H4 (cell line): ENCODE measurements at regions not wholly inside any gene's neighbourhood (a gene's known extent, or its start where the extent isn't known, plus 50 kb on each side); places are given as distances from the start of the nearest gene placed in this dataset.
"Not testable (repeated sequence)": the region's sequence is repeated elsewhere in the genome, so short reads cannot be mapped to it uniquely, and the experiment has no call there.

ENCODE experiments used
- DNase-seq: peaks from one replicate; pipeline ENCODE4 v3.0.0-alpha.2; 2015; ENCODE audit warnings: low spot score

DNA sequence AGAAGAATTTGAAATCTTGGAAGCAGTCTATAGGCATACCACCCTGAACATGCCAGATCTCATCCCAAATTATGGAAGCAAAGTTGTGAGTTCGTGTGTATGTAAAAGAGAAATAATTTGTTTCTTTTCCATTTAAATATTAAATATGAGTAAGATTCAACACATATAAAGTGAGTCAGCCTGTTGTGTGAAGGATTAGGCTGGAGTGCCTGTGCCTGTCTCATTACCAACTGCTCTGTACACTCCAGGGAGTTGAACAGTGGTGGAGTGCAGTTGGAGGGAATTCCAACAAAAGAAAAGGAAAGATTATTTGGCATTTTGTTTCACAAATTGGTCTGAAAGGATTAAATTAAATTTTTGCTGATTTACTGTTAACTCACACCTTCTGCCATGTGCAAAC is 435.6 kb downstream of the FAT4 start:
- DNase-seq: no peak

GRCh38 chr4:125750828-125751466 is 436.2 kb downstream of the FAT4 start:
- peak; percentile 44 for DNase-seq

DNA sequence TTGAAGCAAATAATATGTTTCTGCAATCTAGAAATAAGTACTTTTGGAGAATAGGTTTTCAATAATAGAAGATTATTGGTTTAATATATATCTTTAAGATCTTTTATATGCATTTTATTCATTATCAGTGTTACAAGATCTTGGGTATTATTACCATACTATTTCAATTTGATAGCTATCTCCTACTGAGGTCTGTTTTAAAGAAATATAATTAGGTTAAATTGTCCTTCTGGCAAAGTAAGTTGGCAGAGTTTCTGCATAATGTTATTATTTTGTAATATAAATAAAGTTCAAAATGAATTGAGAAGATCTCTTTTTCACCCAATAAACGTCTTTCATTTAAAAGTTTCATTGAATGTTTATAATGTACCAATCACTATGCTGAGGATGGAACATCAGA is 443.7 kb downstream of the FAT4 start:
- DNase-seq: no peak

DNA sequence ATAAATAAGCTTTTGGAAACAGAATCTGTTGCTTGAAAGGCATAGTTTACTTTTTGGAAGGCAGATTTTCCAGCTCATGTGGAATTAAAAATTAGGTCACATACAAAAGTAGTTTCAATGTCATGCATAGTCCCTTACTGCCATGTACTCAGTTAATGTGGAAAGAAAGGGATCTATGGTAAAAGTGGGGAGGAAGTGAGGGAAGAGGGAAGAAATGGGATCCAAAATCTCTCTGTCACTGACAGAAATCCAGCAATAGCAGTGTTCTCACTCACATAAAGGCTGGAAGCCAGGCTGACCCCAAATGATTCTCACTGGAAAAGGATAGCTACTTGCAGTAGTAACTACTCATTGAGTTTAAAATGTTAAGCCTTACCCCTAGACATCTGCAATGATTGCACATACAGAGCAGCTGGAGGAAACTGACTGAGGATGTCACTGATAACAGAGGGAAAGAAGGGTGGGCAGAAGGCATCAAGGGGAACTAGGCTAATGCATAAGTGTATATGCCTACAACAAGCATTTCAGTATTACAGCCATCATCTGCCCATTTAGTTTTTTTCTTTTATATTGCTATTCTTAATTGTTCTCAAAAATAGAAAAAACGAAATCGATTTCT is 445.6 kb downstream of the FAT4 start:
- no peak for DNase-seq

DNA sequence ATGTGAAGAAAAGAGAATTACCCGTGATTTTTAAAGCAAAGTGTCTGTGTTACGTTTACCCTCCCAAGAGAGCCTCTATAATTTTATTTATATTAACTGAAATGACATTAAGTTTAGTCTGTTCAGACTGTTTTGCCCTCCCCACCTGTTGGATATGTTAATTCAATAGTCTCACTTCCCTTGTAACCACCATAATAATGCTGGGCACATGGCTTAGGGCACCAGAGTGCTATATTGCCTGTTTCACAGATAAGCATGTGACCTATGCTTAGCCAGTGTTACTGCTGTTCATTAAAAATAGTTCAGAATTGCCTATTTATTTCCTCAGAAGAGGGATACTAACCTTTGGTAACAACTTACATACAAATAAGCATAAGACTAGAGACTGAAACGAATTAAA is 446.2 kb downstream of the FAT4 start:
- DNase-seq: no peak

GRCh38 chr4:125762537-125762936 is 447.8 kb downstream of the FAT4 start:
- peak; percentile 12 for DNase-seq

- no peak for DNase-seq
These were observed 451.2 kb downstream of the FAT4 start for GRCh38 chr4:125765941-125766340.

DNA sequence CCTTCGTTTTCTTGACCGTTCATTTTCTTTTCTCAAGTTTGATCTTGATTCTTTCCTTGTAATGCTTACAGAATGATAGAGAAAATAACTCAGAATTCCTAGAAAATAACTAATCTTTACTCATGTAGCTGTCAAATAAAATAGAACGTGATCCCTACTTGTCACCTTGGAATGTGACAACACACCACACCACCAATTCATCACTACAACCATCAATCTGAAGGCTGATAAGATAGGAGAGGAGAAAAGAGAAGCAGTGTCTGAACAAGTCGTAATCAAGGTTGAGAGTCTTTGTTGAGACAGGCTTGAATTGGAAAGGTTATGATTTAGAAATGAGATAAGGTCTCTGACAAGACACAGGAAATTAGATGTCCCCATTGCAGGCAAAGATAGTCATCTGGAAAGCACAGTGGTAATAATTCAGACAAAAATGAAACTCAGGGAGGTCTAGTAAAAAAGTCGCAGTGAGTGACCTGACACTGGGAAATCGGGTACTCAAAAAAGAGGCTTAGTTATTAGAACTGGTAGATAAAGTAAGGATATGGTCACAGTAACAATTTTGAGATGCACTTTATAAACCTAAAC is 456.2 kb downstream of the FAT4 start:
- no peak for DNase-seq

DNA sequence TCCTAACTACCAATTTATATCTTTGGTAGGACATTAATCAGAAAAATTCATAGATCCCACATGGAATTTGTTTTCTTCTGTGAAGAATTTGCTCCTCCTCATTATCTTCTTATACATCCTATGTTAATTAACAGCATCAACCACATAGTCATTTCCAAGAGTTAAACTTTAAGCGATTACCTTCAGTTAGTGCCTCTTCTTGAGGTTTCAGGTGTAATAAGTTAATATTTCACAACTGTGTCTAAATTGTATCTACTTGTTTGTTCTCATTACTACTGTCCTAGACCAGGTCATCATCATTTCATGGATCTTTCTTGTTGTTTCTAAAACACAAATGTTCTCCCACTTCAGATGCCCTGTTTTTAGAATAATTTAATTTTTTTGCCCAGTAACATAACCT is 457.9 kb downstream of the FAT4 start:
- DNase-seq: no peak

DNA sequence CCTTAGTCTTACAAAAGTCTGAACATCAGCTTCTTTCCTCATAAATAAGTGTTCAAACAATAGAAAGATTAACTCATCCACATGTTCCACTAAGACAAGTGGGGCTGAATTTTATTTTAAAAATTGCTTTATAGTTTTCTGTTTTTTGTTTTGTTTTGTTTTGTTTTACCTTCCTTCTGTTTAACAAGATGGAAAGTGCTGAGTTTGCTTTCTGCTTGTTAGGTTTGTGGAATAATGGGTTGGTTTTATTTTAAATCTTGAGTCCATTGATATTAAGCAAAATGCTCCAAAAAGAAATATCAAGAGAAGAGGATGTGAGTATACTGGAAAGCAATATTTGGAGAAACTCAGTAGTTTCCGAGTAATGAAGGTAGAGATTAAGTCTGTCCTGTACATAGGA is 458.7 kb downstream of the FAT4 start:
- no peak for DNase-seq

DNA sequence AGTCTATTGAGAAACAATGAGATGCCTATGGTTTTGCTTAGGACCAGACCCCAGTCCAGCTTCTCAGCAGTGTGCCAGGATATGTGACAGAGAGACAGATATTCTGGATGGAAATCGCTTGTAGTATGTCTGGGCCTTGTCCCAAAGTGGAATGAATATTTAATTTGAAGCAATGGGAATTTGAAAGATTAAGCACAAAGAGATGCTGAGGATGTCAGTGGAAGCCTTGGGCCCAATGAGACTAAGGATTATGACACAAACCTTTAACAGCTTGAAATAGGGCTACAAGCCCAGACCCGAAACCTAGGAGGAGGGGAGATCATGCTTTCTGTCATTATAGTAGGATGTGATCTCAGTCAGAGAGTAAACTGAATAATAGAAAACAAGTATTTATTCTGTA is 459.2 kb downstream of the FAT4 start:
- no peak for DNase-seq

GRCh38 chr4:125776146-125776545 is 461.4 kb downstream of the FAT4 start:
- no peak for DNase-seq

DNA sequence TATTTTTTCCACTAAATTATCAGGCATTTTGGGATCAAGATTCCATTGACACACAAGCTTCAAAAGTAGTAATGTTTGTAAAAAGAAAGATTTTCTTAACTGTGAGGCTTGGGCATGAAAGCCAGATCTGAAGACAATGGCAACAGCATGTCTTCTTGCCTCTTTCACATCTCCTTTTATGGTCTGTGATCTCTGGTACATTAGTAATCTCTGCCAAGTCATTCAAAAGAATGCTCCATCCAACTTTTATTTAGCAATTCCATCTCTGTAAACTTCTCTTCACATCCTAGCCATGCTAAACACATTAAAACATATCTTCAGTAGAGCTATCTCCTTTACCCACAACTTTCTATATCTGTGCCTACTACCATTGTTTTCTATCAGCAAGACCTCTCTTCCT is 465.4 kb downstream of the FAT4 start:
- no peak for DNase-seq

- no peak for DNase-seq
These were observed 466.0 kb downstream of the FAT4 start for GRCh38 chr4:125780747-125781146.

- no peak for DNase-seq
These were observed 466.9 kb downstream of the FAT4 start for GRCh38 chr4:125781651-125782050.

DNA sequence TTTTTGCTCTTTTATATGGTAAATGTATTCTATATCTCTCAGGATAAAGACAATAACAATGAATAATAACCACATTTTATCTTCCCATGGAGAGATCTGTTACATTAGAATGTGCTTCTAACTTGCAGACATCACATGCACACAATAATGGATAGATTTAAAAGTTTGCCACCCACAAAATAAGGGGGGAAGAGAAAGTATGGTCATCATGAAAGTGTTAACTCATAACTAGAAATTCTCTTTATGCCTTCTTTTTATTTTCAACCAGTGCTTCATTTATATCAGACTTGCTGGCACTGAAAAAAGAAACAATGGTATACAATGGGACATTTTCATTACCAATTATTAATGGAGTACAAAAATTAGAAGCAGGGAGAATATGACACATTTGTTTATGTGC is 470.0 kb downstream of the FAT4 start:
- DNase-seq: no peak

- no peak for DNase-seq
These were observed 473.0 kb downstream of the FAT4 start for GRCh38 chr4:125787707-125788106.

DNA sequence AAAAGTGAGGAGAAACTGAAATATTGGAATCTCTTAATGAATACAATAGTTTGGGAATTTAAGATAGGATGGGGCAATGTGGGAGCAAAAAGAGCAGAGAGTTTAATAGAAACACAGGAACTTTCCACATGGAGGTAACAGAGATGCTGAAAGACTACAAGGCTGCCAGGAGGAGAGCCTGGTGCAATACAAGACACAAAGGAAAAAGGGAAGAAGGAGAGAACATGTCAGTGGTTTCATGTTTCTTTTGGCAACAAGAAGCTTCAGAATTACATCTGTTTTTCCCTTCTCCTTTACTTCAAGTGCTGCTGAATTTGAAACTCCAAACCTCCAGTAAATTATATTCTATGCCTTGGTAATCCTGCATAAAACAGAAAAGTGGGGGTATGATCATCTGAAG is 474.3 kb downstream of the FAT4 start:
- no peak for DNase-seq

GRCh38 chr4:125791896-125792295 is 477.1 kb downstream of the FAT4 start:
- DNase-seq: no peak

GRCh38 chr4:125794989-125795388 is 480.2 kb downstream of the FAT4 start:
- DNase-seq: no peak

GRCh38 chr4:125796138-125796537 is 481.4 kb downstream of the FAT4 start:
- no peak for DNase-seq

DNA sequence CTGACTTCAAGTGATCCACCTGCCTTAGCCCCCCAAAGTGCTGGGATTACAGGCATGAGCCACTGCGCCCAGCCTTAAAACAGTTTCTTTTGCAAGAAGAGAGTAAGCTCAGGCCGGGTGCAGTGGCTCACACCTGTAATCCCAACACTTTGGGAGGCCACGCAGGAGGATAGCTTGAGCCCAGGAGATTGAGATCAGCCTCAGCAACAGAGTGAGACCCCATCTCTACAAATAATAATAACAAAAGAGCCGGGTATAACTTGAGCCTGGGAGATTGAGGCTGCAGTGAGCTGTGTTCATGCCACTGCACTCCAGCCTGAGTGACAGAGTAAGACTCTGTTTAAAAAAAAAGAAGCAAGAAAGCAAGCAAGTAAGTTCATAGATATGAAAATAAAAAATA is 482.9 kb downstream of the FAT4 start:
- DNase-seq: not testable (repeated sequence)

DNA sequence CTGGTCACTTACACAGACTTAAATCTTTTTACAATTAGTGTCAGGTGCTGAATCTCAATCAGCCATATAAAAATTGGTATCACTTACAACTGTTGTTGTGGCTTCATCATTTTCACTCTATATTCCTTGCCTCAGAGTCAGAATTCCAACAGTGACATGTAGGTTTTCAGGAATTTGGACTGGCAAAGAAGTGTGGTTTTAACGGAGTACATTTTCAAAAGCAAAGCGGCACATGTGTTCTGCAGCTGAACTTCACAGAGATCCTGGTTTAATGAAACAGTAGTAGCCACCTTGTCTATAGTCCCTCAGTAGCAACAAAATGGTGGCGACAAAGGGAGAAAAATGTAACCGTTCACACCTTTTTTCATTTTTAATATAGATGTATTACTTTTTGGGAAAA is 486.6 kb downstream of the FAT4 start:
- DNase-seq: no peak

DNA sequence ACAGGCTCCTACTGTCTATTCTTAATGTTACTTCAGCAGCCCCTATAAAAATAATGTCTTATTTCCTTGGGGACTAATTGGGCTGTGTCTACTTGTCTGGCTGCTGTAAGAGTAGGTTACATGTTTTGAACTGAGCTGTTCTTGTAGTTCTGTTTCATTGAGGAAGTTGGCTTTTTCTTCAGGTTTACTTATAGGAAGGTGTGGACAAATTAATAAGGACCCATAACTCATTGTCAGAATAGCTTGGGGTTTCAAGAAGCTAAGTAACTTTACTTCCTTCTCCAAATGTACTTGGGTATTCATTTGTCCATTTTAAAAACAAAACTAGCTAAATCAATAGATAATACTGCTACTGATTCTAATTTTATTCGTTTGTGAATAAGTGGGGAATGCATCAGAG is 487.2 kb downstream of the FAT4 start:
- no peak for DNase-seq
